HG03520 (cell line): ENCODE measurements at regions not wholly inside any gene's neighbourhood (a gene's known extent, or its start where the extent isn't known, plus 50 kb on each side); places are given as distances from the start of the nearest gene placed in this dataset.

Experiments used
- ATAC-seq: cut with Tn5 transposase; IDR thresholded peaks from one replicate; pipeline ENCODE4 v1.9.1; 2021; ENCODE audit warnings: mild to moderate bottlenecking, moderate library complexity; ENCODE audit not compliant: unreplicated experiment

DNA sequence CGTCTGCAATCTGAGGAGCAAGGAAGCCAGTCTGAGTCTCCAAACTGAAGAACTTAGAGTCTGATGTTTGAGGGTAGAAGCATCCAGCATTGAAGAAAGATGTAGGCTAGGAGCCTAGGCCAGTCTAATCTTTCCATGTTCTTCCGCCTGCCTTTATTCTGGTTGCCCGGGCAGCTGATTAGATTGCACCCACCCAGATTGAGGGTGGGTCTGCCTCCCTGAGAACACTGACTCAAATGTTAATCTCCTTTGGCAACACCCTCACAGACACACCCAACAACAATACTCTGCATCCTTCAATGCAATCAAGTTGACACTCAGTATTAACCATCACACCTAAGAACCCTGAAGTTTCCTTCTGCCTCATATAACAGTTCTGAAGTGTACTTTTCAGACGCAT, 350.1 kb downstream of the RFPL4B start:
- no peak for ATAC-seq

DNA sequence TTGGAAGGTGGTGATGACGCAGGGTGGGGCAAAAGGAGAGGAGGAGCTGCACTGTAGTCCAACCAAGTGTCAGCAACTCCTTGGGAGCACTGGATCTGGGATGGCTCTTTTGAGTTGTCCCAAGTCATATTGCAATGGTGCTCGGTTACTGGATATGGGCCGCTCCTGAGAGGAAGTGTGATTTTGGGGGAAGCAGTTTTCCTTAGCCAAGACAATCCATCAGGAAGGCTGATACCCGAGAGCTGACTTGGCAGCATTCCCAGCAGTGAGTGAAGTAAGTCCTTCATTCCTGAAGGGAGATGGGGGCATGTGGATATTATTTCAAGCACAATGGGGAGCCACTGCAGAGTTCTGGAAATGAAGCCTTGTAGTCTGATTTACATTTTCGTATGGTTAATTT, 354.1 kb downstream of the RFPL4B start:
- no peak for ATAC-seq

DNA sequence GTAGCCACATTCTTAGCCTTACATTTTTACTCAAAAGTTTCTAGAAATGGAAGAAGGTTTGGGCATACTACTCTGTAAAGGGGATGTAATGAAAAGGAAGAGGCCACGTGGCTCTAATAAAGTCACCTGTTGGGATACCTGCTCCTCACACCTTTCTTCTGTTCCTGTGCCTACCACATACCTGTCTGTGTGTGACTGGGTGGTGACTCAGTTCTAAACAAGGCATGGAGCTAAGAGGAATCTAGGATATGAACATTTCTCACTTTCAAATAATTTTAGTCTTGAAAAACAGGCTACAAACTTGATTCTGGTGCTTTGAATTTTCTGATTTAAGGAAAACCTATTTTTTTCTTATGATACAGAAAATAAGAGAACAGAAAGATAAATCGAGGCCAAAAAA, 363.6 kb downstream of the RFPL4B start:
- no peak for ATAC-seq

DNA sequence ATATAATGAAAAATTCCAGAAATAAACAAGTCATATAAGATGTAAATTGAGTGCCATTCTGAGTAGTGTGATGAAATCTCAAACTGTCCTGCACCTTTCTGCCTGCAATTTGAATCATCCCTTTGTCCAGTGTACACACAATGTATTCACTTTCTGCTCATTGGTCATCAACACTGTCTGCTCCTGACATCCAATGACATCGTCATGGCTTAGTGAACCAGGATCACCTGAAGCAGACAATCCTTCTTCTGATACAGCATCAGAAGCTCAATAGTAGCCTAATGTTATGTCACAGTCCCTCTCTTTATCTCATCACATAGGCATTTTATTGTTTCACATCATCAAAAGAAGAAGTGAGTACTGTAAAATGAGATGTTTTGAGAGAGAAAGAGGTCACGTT, 366.3 kb downstream of the RFPL4B start:
- ATAC-seq: no peak

DNA sequence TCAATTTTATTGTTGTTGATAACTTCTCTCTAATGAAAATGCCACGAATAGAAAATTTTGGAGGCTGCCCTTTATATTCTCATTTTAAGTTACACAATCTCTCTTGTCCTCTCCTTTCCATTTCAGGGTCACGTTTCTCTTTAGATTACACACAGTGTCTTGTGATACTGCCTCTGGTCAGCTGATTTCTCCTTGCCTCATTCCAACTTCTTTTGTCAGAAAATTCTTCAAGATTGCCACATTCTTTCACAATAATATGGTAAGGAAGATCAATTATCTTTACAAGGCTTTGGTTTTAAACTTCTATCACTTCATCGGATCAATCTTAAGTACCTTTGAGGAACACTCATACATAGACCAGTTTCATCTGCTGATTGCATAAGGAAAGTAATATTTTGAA, 370.3 kb downstream of the RFPL4B start:
- no peak for ATAC-seq

DNA sequence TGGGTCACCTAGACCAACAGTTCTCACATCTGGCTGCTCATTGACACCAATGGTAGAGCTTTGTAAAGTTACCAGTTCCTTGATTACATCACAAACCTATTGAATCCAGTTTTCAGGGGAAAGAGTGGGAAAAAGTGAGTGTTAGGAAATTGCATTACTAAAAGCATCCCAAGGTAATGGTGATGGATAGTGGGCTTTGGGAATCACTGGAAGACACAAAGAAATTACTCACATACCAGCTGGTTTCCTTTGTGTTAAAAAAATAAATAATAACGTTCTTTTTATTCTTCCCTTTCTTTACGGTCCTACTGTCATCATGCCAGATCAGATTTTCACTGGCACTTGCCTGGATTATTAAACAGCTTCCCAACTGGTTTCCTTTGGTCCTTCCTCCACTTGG, 370.7 kb downstream of the RFPL4B start:
- ATAC-seq: no peak

DNA sequence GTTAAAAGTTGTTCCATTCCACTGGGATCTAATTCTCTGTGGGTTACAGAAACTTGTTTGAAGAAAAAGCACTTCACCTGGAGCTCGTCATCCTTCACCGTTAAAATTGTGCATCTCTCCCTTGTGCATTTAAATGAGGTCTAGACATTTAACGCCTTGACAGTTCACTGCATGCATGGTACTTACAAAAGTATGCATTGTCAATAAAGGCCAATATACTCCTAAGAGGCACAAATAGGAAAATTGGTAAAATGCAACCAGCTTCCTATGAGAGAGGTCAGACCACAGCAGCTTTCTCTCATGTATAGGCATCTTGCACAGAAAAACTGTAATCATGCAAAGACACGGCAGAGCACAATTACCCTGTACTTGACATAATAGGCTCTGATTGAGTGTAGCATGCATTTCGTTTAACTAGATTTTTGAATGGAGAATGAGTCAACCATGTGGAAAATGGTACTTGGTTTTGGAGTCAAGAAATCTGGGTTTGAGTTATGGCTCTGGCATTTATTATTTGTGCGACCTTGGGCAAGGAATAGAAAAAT, 378.5 kb downstream of the RFPL4B start:
- no peak for ATAC-seq

DNA sequence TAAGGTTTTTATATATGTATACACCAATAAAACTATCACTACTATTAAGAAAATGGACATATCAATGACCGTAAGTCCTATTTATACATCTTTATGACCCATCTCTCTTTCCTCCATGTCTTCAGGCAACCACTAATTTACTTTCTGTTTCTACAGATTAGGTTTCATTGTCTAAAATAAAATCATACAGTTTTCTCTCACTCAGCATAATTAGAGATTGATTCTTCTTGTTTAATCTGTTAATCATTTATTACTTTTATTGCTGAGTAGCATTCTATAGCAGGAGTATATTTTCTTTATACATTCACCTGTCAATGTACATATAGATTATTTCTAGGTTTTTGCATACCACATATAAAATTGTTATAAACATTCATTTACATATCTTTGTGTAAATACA, 388.0 kb downstream of the RFPL4B start:
- no peak for ATAC-seq

DNA sequence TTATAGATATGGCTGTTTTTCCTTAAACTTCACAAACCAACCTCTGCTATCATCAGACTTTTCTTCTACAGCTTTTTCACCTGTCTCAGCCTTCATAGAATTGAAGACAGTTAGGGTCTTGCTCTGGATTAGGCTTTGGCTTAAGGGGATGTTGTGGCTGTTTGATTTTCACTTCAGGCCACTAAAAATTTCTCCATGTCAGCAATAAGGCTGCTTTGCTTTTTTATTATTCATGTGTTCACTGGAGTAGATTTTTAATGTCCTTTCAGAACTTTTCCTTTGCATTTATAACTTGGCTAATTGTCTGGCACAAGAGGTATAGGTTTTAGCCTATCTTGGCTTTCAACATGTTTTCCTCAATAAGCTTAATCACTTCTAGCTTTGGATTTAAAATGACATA, 392.6 kb downstream of the RFPL4B start:
- no peak for ATAC-seq

DNA sequence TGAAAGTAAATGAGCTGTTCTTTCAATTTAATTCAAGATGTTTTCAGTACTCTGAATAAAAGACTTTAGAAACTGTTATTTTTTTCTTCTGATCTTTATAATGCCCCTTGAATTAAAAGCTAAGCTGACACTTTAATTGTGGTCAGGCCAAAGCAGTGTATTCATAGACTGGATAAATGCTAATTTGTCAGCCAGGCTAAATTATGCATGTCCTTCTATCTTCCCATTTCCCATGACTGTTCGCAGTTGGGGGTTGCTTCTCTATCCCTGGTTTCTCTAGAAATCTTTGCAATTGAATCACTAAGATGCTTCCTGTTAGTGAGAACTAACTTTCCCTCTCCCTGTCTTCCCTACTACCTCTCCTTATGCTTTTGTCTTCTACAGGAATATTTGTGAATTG, 396.2 kb downstream of the RFPL4B start:
- no peak for ATAC-seq

DNA sequence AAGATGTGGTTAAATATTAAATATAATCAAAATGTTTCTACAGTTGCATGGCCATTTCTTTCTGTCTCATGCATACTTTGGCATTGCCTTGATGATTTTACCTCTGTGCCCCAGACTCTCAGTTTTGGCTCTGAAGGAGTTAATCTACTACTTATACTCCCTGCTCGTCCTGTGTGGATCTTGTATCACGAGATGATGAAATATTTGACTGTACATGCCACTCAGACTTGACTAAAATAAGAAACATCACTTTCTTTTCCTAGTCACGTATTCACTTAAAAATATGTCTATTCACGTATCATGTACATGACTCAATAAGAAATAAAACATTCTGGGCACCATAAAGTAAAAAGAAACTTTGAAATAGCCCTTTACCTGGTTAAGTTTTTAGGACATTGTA, 397.7 kb downstream of the RFPL4B start:
- ATAC-seq: no peak

DNA sequence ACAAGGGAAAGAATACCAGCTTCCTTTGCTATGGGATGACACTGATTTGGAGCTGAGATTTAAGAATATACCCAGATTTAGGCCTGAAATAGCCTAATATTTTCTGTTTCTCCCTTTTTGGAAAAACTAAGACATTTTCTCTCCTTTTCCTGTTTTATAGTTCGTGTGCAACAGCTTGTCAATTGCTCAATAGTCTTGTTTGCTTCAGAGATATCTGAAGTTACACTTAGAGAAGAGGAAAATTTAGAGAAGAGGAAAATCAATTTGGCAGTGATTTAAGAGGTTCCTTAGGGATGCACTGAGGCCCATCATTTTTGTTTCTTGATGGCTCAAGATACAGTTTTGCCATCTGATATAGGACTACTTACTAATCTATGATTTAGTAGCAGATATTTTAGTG, 398.6 kb downstream of the RFPL4B start:
- no peak for ATAC-seq

DNA sequence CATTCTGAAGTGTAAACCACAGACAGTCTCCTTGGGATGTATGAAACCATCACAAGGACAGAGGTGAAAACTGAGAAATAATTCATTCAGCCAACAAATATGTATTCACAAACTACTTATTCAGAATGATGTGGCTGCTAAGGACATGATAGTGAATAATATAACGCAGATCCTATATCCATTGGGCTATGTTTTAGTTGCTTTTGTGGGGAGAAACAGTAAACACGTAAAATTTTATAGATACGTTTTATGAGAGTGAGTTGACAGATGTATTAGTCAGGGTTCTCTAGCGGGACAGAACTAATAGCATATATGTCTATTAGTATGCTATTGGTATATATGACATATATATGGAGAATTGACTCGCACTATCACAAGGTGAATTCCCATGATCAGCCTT, 402.5 kb downstream of the RFPL4B start:
- ATAC-seq: no peak

DNA sequence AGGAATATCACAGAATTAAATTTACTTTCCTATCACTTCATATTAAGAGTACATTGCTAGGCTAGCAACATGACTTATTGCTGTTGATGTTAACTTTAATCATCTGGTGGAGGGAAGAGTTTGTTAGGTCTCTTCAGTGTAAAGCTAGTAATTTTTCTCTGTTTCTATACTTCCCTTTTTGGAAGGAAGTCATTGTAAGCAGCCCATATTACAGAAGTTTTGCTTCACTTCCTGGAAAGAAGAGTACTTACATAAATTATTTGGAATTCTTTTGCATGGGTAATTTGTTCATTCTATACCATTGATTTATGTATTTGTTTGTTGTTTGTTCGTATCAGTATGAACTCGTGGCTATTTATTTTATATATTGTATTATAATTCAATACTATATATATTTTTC, 405.2 kb downstream of the RFPL4B start:
- no peak for ATAC-seq

DNA sequence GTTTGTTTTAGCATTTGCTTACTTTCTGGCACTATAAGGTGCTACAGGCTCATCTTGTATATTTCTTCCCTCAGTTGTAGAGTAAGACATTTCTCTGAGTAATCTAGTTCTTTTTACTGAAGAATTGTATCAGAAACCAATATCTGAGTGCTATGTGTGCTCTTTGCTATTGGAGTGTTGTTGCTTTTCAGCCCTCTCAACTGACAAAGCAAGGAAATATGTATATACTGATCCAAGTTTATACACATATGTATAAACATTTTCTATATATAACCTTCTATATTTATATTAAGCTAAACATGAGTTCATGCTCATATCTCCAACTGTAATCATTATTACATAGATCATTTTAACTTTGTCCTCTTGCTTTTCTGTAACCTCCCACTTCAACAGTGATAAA, 405.7 kb downstream of the RFPL4B start:
- no peak for ATAC-seq

DNA sequence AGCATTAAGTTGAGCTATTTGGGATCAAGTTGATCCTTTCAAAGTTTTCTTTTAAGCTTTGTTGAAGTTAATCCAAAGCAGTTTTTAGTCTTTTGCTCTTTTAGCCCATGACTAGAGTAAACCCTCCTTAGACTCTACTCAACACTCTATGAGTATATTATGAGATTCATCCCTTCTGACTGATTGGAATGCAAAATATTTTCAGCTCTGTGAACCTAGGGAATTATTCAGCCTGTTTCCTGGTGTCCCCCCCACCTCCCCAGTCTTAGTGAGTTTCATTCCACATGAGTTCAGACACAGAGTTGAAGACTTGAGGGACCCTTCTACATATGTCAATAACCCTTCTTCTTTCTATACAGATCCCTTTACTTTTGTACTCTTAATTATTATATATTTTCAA, 413.7 kb downstream of the RFPL4B start:
- ATAC-seq: no peak

DNA sequence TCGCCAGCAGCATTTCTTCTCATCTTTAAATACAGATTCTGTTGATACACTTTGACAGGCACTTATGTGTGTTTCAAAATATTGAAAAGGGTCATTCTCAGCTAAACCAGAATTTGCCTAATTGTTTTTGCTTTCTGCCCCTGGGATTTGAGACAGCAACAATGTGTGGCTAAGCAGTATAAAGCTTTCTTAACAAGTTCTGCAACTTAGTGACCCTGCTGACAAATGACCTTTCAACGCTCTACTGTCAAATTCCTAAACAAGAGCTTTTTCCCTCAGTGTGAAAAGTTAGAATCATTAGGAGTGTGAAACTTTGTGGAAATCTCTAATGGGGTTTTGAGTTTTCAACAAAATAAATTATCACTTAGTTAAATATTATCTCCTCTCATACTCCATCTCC, 414.6 kb downstream of the RFPL4B start:
- no peak for ATAC-seq

DNA sequence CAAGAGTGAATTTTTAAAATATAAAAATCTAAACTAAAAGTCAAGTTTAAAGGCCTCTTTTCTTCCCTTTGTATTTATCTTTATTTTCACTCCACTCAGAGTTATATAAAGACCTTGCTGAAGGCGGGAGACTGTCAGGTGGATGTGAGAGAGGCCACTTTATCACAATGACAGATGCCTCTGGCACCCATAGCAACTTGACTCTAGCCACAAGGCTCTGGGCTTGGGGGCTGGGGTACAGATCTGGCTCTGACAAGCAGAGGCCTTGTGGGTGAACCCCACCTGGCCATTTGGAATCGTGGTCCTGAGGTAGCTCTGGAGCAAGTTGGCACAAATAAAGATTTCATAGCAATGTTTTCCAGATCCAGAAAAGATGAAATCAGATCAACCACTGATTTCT, 417.2 kb downstream of the RFPL4B start:
- no peak for ATAC-seq

DNA sequence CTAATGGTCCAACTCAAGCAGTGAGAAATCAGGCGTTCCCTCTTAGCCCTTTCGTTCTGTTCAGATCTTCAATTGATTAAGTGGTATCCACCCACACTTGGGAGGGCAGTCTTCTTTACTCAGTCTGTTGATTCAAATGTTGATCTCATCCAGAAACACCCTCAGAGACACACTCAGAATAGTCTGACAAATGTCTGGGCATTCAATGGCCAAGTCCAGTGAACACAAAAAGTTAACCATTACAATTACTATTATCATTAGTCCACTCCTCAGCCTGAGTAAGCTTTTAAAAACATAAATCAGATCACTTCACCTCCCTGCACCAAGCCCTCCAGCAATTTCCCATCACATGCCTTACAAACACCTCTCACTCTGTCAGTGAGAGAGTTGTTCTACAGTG, 423.2 kb downstream of the RFPL4B start:
- ATAC-seq: no peak

DNA sequence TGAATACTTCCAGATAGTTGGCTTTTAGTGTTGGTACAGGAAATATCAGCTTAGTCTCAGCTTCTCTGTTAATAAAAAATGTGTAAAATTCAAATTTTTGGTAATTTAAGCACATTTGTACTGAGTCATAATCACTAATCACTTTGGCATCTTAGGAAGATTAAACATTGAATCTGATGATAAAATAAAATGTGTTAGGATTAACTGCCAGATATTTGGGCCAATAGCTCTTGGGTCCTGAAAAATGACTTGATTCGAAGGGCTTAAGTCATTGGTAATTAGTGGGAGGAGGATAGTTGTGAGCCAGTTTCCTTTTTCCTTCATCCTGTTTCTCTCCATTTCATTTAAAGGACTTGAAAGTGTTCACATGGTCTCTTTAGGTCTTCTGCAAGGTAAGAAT, 426.1 kb downstream of the RFPL4B start:
- ATAC-seq: no peak

DNA sequence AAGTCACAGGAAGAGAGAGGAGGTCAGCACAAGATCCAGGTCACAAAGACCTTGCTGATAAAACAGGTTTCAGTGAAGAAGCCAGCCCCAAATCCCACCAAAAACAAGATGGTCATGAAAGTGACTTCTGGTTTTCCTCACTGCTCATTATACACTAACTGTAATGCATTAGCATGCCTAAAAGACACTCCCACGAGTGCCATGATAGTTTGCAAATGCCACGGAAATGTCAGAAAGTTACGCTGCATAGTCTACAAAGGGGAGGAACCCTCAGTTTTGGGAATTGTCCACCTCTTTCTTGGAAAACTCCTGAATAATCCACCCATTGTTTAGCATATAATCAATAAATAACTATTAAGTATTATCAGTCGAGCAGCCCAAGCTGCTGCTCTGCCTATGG, 427.2 kb downstream of the RFPL4B start:
- no peak for ATAC-seq

DNA sequence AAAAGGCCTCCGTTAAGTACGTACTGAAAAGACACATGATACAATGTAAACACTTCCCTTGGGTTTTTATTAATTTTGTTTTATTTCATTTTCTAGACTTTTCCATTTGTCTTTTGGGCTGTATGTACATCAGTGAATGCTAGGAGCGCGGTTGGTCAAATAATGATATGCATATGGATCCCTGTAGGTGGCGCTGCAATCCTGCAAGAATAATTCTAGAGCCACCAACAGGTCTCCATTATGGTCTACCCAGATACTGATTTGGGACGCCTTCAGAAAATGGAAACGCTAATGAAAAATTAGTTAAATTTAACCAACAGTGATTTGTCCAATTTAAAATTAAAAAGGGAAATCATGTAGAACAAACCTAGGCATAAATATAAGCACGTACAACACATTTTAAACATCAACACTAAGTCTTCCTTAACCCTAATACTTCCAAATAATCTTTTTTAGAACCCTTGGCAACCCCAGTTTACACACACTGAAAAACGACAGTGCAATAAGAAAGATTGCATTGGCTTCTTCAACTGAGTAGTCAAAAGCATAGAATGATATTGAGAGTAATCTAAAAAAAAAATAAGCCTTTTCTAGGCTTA, 433.5 kb downstream of the RFPL4B start:
- ATAC-seq: peak; percentile 93

DNA sequence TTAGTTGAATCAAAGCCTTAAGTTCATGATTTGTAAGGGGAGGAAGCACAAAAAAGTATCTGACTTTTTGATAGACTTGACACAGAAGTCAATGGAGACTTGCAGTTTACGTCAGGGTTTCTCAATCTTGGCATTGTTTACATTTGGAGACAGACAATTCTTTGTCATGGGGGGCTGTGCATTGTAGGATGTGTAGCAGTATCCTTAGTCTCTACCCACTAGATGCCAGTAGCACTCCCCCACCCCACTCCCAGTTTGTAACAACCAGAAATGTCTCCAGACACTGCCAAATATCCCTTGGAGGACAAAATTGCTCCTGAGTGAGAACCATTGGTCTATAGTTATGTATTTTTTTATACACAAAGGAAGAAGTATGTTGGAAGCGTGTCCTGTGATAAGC, 434.1 kb downstream of the RFPL4B start:
- ATAC-seq: no peak
